Esophagus squamous epithelium (tissue), 4 donors: ENCODE measurements at regions not wholly inside any gene's neighbourhood (a gene's known extent, or its start where the extent isn't known, plus 50 kb on each side); places are given as distances from the start of the nearest gene placed in this dataset.
"Not testable (repeated sequence)": the region's sequence is repeated elsewhere in the genome, so short reads cannot be mapped to it uniquely, and the experiment has no call there.

ENCODE experiments used
- POLR2A ChIP-seq, 4 donors: fragments of 450-650 bp; IDR thresholded peaks; one replicate each; pipeline ENCODE4 v1.6.1; 2017; ENCODE audit warnings: antibody characterized with exemption in 4 of 4, mild to moderate bottlenecking in 4 of 4, moderate library complexity in 3 of 4
- TF ChIP-seq, protein P1 (sequence below), 6 experiments: fragments of 450-650 bp in 4 of 6; fragments of 200-600 bp in 2 of 6; sonication (generic) in 2 of 6; IDR thresholded peaks; one replicate each; pipeline ENCODE4 v1.5.1; 2016 to 2019; ENCODE audit warnings: antibody characterized with exemption in 6 of 6, mild to moderate bottlenecking in 4 of 6, moderate library complexity in 4 of 6

DNA sequence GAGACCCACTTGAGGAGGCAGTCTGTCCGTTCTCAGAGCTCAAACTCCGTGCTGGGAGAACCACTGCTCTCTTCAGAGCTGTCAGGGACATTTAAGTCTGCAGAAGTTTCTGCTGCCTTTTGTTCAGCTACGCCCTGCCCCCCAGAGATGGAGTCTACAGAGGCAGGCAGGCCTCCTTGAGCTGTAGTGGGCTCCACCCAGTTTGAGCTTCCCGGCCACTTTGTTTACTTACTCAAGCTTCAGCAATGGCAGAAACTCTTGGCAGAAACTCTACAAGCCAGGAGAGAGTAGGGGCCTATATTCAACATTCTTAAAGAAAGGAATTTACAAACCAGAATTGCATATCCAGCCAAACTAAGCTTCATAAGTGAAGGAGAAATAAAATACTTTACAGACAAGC is 125.2 kb upstream of the RGS6 start:
- TF ChIP-seq, protein P1, sequence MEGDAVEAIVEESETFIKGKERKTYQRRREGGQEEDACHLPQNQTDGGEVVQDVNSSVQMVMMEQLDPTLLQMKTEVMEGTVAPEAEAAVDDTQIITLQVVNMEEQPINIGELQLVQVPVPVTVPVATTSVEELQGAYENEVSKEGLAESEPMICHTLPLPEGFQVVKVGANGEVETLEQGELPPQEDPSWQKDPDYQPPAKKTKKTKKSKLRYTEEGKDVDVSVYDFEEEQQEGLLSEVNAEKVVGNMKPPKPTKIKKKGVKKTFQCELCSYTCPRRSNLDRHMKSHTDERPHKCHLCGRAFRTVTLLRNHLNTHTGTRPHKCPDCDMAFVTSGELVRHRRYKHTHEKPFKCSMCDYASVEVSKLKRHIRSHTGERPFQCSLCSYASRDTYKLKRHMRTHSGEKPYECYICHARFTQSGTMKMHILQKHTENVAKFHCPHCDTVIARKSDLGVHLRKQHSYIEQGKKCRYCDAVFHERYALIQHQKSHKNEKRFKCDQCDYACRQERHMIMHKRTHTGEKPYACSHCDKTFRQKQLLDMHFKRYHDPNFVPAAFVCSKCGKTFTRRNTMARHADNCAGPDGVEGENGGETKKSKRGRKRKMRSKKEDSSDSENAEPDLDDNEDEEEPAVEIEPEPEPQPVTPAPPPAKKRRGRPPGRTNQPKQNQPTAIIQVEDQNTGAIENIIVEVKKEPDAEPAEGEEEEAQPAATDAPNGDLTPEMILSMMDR (IDR thresholded peaks at IDR 0.05): not testable (repeated sequence)
- not testable (repeated sequence) for TF ChIP-seq POLR2A (IDR thresholded peaks at IDR 0.05)
